Aorta (tissue), 5 donors: ENCODE measurements at regions not wholly inside any gene's neighbourhood (a gene's known extent, or its start where the extent isn't known, plus 50 kb on each side); places are given as distances from the start of the nearest gene placed in this dataset.

Experiments used
- ATAC-seq: fragments of 200-7000 bp; cut with Tn5 transposase; one replicate; pipeline ENCODE4 v1.9.1; 2022; ENCODE audit warnings: moderate library complexity; ENCODE audit not compliant: low FRiP score
- DNase-seq, 2 donors: peaks; one replicate each; pipeline ENCODE4 v3.0.0-alpha.2; 2020
- H3K27ac ChIP-seq, 2 donors: one replicate each; pipeline ENCODE4 v1.5.1; 2013; ENCODE audit warnings: low read length in 2 of 2, mild to moderate bottlenecking in 2 of 2, moderate library complexity in 2 of 2, control low read depth in 1 of 2, inconsistent platforms in 1 of 2, low read depth in 1 of 2
- H3K27me3 ChIP-seq, 2 donors: one replicate each; pipeline ENCODE4 v1.6.1; 2013; ENCODE audit warnings: control low read depth in 1 of 2, low read length in 1 of 2, mild to moderate bottlenecking in 1 of 2, moderate library complexity in 1 of 2; ENCODE audit not compliant: insufficient read depth in 2 of 2, control insufficient read depth in 1 of 2
- H3K36me3 ChIP-seq, 2 donors: one replicate each; pipeline ENCODE4 v1.6.1; 2013; ENCODE audit warnings: control low read depth in 1 of 2, low read length in 1 of 2, mild to moderate bottlenecking in 1 of 2; ENCODE audit not compliant: insufficient read depth in 2 of 2, control insufficient read depth in 1 of 2
- H3K4me1 ChIP-seq, 2 donors: one replicate each; pipeline ENCODE4 v1.6.1; 2013; ENCODE audit warnings: low read length in 2 of 2, control low read depth in 1 of 2, mild to moderate bottlenecking in 1 of 2, moderate library complexity in 1 of 2; ENCODE audit not compliant: insufficient read depth in 2 of 2, control insufficient read depth in 1 of 2
- H3K4me3 ChIP-seq, 2 donors: one replicate each; pipeline ENCODE4 v1.5.1; 2013; ENCODE audit warnings: low read length in 2 of 2, control low read depth in 1 of 2, mild to moderate bottlenecking in 1 of 2
- H3K9me3 ChIP-seq: one replicate; pipeline ENCODE4 v1.6.1; 2013; ENCODE audit warnings: mild to moderate bottlenecking, low read length; ENCODE audit not compliant: control insufficient read depth
- WGBS, 2 donors: extraction: QIAGEN DNeasy Blood & Tissue Kit; methylation state at CpG; one replicate each; pipeline ENCODE4 v1.1.7; 2013; 5-methylcytosine and 5-hydroxymethylcytosine counted together
- intact Hi-C, 2 donors: fragments of 100-400 bp; cut with DNase I; formaldehyde crosslinking; loops; one replicate each; pipeline versions ENCODE4 v1.14.2 to v1.15.0; 2022
- donor health status: healthy with polysubstance abuse.
- donor health status: Bipolar disorder and iron deficiency.
- donor health status: DM: no; HTN: no; CAD: no.
- donor health status: DM: no; HTN: no; CAD: no.
- donor health status: DM: yes; HTN: yes; CAD: no.

GRCh38 chr18:76153691-76154090 is 341.4 kb downstream of the ZNF516 start:
- no peak for ATAC-seq
- Histone ChIP-seq H3K4me3 (no peak overlapping the region), H3K27me3 (no peaks in the 10 kb centered on the region), H3K36me3 (no peaks in the 10 kb centered on the region), H3K4me1 (no peaks in the 10 kb centered on the region), H3K9me3 (peaks cover 2% of the 10 kb centered on the region), H3K27ac (no peak overlapping the region)
- intact Hi-C loops: no loop called here
- 67 to 69% methylated on average over 17 of the region's 17 CpGs for WGBS, 2 donors
- no peak for DNase-seq

- H3K9me3 ChIP-seq: no peaks in the 10 kb centered on the region
- H3K36me3 ChIP-seq: no peaks in the 10 kb centered on the region
- H3K27me3 ChIP-seq: no peaks in the 10 kb centered on the region
- DNase-seq: no peak
- intact Hi-C loops: no loop called here
- no peaks in the 10 kb centered on the region for H3K4me1 ChIP-seq
- WGBS, 2 donors: 85% methylated on average over 7 of the region's 7 CpGs
- H3K27ac ChIP-seq: no peak overlapping the region
- ATAC-seq: no peak
- H3K4me3 ChIP-seq: no peak overlapping the region
These were observed 345.3 kb downstream of the ZNF516 start for GRCh38 chr18:76149734-76150133.

- WGBS, 2 donors: 88 to 93% methylated on average over 4 of the region's 4 CpGs
- DNase-seq: no peak
- H3K4me1 ChIP-seq: no peaks in the 10 kb centered on the region
- no peak for ATAC-seq
- intact Hi-C loops: no loop called here
- no peak overlapping the region for H3K4me3 ChIP-seq
- no peaks in the 10 kb centered on the region for H3K9me3 ChIP-seq
- no peaks in the 10 kb centered on the region for H3K27me3 ChIP-seq
- H3K27ac ChIP-seq: no peak overlapping the region
- no peaks in the 10 kb centered on the region for H3K36me3 ChIP-seq
These were observed 345.8 kb downstream of the ZNF516 start for GRCh38 chr18:76149284-76149683.

- ATAC-seq: no peak
- WGBS, 2 donors: 33 to 51% methylated on average over 23 of the region's 23 CpGs
- intact Hi-C loops: no loop called here
These were observed 349.3 kb downstream of the ZNF516 start for GRCh38 chr18:76145521-76146376.

GRCh38 chr18:76144844-76145243 is 350.2 kb downstream of the ZNF516 start:
- Histone ChIP-seq H3K4me3 (no peak overlapping the region), H3K27me3 (no peaks in the 10 kb centered on the region), H3K4me1 (no peaks in the 10 kb centered on the region), H3K27ac (no peak overlapping the region), H3K36me3 (no peaks in the 10 kb centered on the region), H3K9me3 (no peaks in the 10 kb centered on the region)
- WGBS, 2 donors: 74 to 81% methylated on average over 18 of the region's 18 CpGs
- intact Hi-C loops: no loop called here
- DNase-seq: no peak
- no peak for ATAC-seq

More at GRCh38 chr18:76145521-76146376, 349.3 kb downstream of the ZNF516 start:
- no peaks in the 10 kb centered on the region for H3K27me3 ChIP-seq
- H3K36me3 ChIP-seq: no peaks in the 10 kb centered on the region
- H3K4me3 ChIP-seq: no peak overlapping the region
- H3K9me3 ChIP-seq: no peaks in the 10 kb centered on the region
- H3K27ac ChIP-seq: no peak overlapping the region
- no peaks in the 10 kb centered on the region for H3K4me1 ChIP-seq
- DNase-seq: no peak

GRCh38 chr18:76142611-76143010 is 352.4 kb downstream of the ZNF516 start:
- no peak overlapping the region for H3K4me3 ChIP-seq
- H3K27me3 ChIP-seq: no peaks in the 10 kb centered on the region
- no peaks in the 10 kb centered on the region for H3K4me1 ChIP-seq
- intact Hi-C loops: no loop called here
- WGBS, 2 donors: 37 to 42% methylated on average over 2 of the region's 2 CpGs
- no peaks in the 10 kb centered on the region for H3K36me3 ChIP-seq
- no peaks in the 10 kb centered on the region for H3K9me3 ChIP-seq
- ATAC-seq: no peak
- H3K27ac ChIP-seq: no peak overlapping the region
- DNase-seq: no peak

- intact Hi-C loops: no loop called here
- Histone ChIP-seq H3K4me1 (no peaks in the 10 kb centered on the region), H3K27ac (no peak overlapping the region), H3K9me3 (no peaks in the 10 kb centered on the region), H3K27me3 (no peaks in the 10 kb centered on the region), H3K36me3 (no peaks in the 10 kb centered on the region), H3K4me3 (no peak overlapping the region)
- ATAC-seq (no peak), DNase-seq (no peak)
- WGBS, 2 donors: 90 to 94% methylated on average over 1 of the region's 1 CpG
These were observed 355.2 kb downstream of the ZNF516 start for GRCh38 chr18:76139844-76140243.

GRCh38 chr18:76137216-76137615 is 357.8 kb downstream of the ZNF516 start:
- no peak overlapping the region for H3K27ac ChIP-seq
- H3K4me1 ChIP-seq: no peaks in the 10 kb centered on the region
- WGBS, 2 donors: 62 to 71% methylated on average over 6 of the region's 6 CpGs
- no peak for ATAC-seq
- intact Hi-C loops: no loop called here
- DNase-seq: no peak
- H3K36me3 ChIP-seq: no peaks in the 10 kb centered on the region
- no peaks in the 10 kb centered on the region for H3K27me3 ChIP-seq
- peaks cover 2% of the 10 kb centered on the region for H3K9me3 ChIP-seq
- no peak overlapping the region for H3K4me3 ChIP-seq

- no peak overlapping the region for H3K4me3 ChIP-seq
- H3K27me3 ChIP-seq: no peaks in the 10 kb centered on the region
- H3K27ac ChIP-seq: no peak overlapping the region
- H3K9me3 ChIP-seq: peaks cover 2% of the 10 kb centered on the region
- no peak for ATAC-seq
- DNase-seq: no peak
- intact Hi-C loops: no loop called here
- 78% methylated on average over 10 of the region's 10 CpGs for WGBS, 2 donors
- H3K36me3 ChIP-seq: no peaks in the 10 kb centered on the region
- H3K4me1 ChIP-seq: no peaks in the 10 kb centered on the region
These were observed 358.3 kb downstream of the ZNF516 start for GRCh38 chr18:76136701-76137100.
